Neural progenitor cell (in vitro differentiated cells): ENCODE measurements at regions not wholly inside any gene's neighbourhood (a gene's known extent, or its start where the extent isn't known, plus 50 kb on each side); places are given as distances from the start of the nearest gene placed in this dataset.
"Not testable (repeated sequence)": the region's sequence is repeated elsewhere in the genome, so short reads cannot be mapped to it uniquely, and the experiment has no call there.

Source experiments
- CTCF ChIP-seq: fragments of 200-600 bp; sonication (generic); IDR thresholded peaks from 2 replicates; pipeline ENCODE4 v1.5.1; 2017; ENCODE audit warnings: antibody characterized with exemption, mild to moderate bottlenecking
- EZH2 ChIP-seq: fragments of 200-600 bp; sonication (generic); IDR thresholded peaks from 2 replicates; pipeline ENCODE4 v1.6.1; 2017; ENCODE audit warnings: antibody characterized with exemption, mild to moderate bottlenecking, moderate library complexity

GRCh38 chr15:20048189-20048588 is 493.4 kb downstream of the GOLGA6L6 start:
- not testable (repeated sequence) for TF ChIP-seq CTCF, EZH2
